B cell (primary cell): ENCODE measurements at regions not wholly inside any gene's neighbourhood (a gene's known extent, or its start where the extent isn't known, plus 50 kb on each side); places are given as distances from the start of the nearest gene placed in this dataset.

Source experiments
- EZH2 ChIP-seq: IDR thresholded peaks from 2 replicates; pipeline ENCODE4 v1.6.1; 2012; ENCODE audit warnings: borderline replicate concordance, low read depth, mild to moderate bottlenecking, moderate library complexity, low read length; ENCODE audit not compliant: insufficient read depth, poor library complexity, severe bottlenecking
- TF ChIP-seq, protein P1 (sequence below): fragments of 200-600 bp; IDR thresholded peaks from one replicate; pipeline ENCODE4 v1.8.0; 2022; ENCODE audit warnings: antibody characterized with exemption, mild to moderate bottlenecking

DNA sequence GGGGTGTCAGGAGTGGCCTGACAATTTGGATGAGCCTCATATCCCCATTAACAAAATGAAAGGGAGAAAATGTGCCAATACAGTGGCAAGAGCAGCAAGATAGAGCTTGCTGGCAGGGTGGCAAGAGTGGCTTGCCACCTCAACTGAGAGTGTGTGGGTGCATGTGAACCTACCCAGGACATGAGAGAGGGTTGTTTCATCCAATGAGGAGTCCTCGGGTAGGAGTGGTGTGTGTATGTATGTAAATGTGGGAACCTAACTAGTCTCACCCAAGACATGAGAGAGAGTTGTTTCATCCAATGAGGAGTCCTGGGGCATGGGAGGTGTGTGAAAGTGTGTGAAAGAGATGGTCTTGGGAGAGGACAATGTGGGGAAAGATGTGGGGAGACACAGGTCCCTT is 234.2 kb downstream of the RPS4Y2 start:
- TF ChIP-seq, protein P1, sequence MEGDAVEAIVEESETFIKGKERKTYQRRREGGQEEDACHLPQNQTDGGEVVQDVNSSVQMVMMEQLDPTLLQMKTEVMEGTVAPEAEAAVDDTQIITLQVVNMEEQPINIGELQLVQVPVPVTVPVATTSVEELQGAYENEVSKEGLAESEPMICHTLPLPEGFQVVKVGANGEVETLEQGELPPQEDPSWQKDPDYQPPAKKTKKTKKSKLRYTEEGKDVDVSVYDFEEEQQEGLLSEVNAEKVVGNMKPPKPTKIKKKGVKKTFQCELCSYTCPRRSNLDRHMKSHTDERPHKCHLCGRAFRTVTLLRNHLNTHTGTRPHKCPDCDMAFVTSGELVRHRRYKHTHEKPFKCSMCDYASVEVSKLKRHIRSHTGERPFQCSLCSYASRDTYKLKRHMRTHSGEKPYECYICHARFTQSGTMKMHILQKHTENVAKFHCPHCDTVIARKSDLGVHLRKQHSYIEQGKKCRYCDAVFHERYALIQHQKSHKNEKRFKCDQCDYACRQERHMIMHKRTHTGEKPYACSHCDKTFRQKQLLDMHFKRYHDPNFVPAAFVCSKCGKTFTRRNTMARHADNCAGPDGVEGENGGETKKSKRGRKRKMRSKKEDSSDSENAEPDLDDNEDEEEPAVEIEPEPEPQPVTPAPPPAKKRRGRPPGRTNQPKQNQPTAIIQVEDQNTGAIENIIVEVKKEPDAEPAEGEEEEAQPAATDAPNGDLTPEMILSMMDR: no peak
- no peak for TF ChIP-seq EZH2
